B cell (primary cell): ENCODE measurements at regions not wholly inside any gene's neighbourhood (a gene's known extent, or its start where the extent isn't known, plus 50 kb on each side); places are given as distances from the start of the nearest gene placed in this dataset.

Experiments used
- EZH2 ChIP-seq: IDR thresholded peaks from 2 replicates; pipeline ENCODE4 v1.6.1; 2012; ENCODE audit warnings: borderline replicate concordance, low read depth, mild to moderate bottlenecking, moderate library complexity, low read length; ENCODE audit not compliant: insufficient read depth, poor library complexity, severe bottlenecking
- TF ChIP-seq, protein P1 (sequence below): fragments of 200-600 bp; IDR thresholded peaks from one replicate; pipeline ENCODE4 v1.8.0; 2022; ENCODE audit warnings: antibody characterized with exemption, mild to moderate bottlenecking

GRCh38 chr6:138716013-138716412 is 57.6 kb upstream of the CCDC28A start:
- TF ChIP-seq, protein P1, sequence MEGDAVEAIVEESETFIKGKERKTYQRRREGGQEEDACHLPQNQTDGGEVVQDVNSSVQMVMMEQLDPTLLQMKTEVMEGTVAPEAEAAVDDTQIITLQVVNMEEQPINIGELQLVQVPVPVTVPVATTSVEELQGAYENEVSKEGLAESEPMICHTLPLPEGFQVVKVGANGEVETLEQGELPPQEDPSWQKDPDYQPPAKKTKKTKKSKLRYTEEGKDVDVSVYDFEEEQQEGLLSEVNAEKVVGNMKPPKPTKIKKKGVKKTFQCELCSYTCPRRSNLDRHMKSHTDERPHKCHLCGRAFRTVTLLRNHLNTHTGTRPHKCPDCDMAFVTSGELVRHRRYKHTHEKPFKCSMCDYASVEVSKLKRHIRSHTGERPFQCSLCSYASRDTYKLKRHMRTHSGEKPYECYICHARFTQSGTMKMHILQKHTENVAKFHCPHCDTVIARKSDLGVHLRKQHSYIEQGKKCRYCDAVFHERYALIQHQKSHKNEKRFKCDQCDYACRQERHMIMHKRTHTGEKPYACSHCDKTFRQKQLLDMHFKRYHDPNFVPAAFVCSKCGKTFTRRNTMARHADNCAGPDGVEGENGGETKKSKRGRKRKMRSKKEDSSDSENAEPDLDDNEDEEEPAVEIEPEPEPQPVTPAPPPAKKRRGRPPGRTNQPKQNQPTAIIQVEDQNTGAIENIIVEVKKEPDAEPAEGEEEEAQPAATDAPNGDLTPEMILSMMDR, result no peak
- TF ChIP-seq EZH2, result no peak
